RWPE1 (cell line): ENCODE measurements at regions not wholly inside any gene's neighbourhood (a gene's known extent, or its start where the extent isn't known, plus 50 kb on each side); places are given as distances from the start of the nearest gene placed in this dataset.

ENCODE experiments used
- CTCF ChIA-PET: fragments of 350-600 bp; sonication (Branson Sonifier 250); formaldehyde crosslinking; extraction: SDS; loops from one replicate; lab custom pipeline; 2021; lab: Yijun Ruan, JAX
- POLR2A ChIA-PET: fragments of 400-600 bp; formaldehyde crosslinking; extraction: SDS; loops from one replicate; lab custom pipeline; 2020; ENCODE audit warnings: antibody characterized with exemption; ENCODE audit not compliant: low non-redundant PET; lab: Yijun Ruan, JAX
- DNase-seq: peaks from one replicate; pipeline ENCODE4 v3.0.0; 2012; ENCODE audit warnings: low spot score
- H3K27ac ChIP-seq: fragments of 450-650 bp; 2 replicates; pipeline ENCODE4 v1.5.1; 2017
- CTCF ChIP-seq: fragments of 450-650 bp; conservative IDR thresholded peaks from 2 replicates; pipeline ENCODE4 v1.5.1; 2017; ENCODE audit warnings: low read depth, mild to moderate bottlenecking

- DNase-seq: no peak
- POLR2A ChIA-PET: no interaction called here
- CTCF ChIA-PET: no interaction called here
- TF ChIP-seq CTCF: no peak
- H3K27ac ChIP-seq: no peak overlapping the region
These were observed 1525.2 kb downstream of the STIM2 start for GRCh38 chr4:28385801-28386200.

GRCh38 chr4:28386776-28387175, 1526.1 kb downstream of the STIM2 start:
- ChIA-PET CTCF (no interaction called here), POLR2A (no interaction called here)
- no peak for DNase-seq
- no peak overlapping the region for H3K27ac ChIP-seq
- TF ChIP-seq CTCF: no peak

GRCh38 chr4:28388471-28388870, 1527.8 kb downstream of the STIM2 start:
- TF ChIP-seq CTCF: no peak
- CTCF ChIA-PET: no interaction called here
- DNase-seq: no peak
- H3K27ac ChIP-seq: no peak overlapping the region
- POLR2A ChIA-PET: no interaction called here

- ChIA-PET CTCF (interaction anchor here (0.7 to 0.8 kb wide), 2 partner anchors 121 to 531 kb away, joined by 3 to 8 read pairs; no protein-coding TSS in a partner anchor), POLR2A (no interaction called here)
- DNase-seq: no peak
- TF ChIP-seq CTCF: no peak
- no peak overlapping the region for H3K27ac ChIP-seq
These were observed 1531.2 kb downstream of the STIM2 start for GRCh38 chr4:28391877-28392276.

GRCh38 chr4:28402751-28403150, 1542.1 kb downstream of the STIM2 start:
- no peak for TF ChIP-seq CTCF
- H3K27ac ChIP-seq: no peak overlapping the region
- DNase-seq: no peak
- POLR2A ChIA-PET: no interaction called here
- CTCF ChIA-PET: no interaction called here

GRCh38 chr4:28421221-28421620, 1560.6 kb downstream of the STIM2 start:
- no peak for DNase-seq
- POLR2A ChIA-PET: no interaction called here
- no peak for TF ChIP-seq CTCF
- no peak overlapping the region for H3K27ac ChIP-seq
- CTCF ChIA-PET: no interaction called here

- ChIA-PET CTCF (no interaction called here), POLR2A (no interaction called here)
These were observed 1565.6 kb downstream of the STIM2 start for GRCh38 chr4:28426251-28426650.

More at GRCh38 chr4:28426251-28426650, 1565.6 kb downstream of the STIM2 start:
- TF ChIP-seq CTCF: no peak
- no peak for DNase-seq
- no peak overlapping the region for H3K27ac ChIP-seq
